Activated CD4-positive, alpha-beta T cell treated with anti-CD3 and anti-CD28 coated beads, Interleukin-2, amount 10 ng/mL, durations not matched to agents 24 days and 14 days (primary cell): ENCODE measurements at regions not wholly inside any gene's neighbourhood (a gene's known extent, or its start where the extent isn't known, plus 50 kb on each side); places are given as distances from the start of the nearest gene placed in this dataset.

ENCODE experiments used
- DNase-seq: peaks from one replicate; pipeline ENCODE4 v3.0.0; 2022
- H3K27ac Mint-ChIP-seq: one replicate; pipeline ENCODE4 v1.8.0; 2022; ENCODE audit warnings: mild to moderate bottlenecking, mixed read lengths
- H3K27me3 Mint-ChIP-seq: one replicate; pipeline ENCODE4 v1.8.0; 2022; ENCODE audit warnings: mixed read lengths
- H3K36me3 Mint-ChIP-seq: one replicate; pipeline ENCODE4 v1.8.0; 2022; ENCODE audit warnings: low read depth, mild to moderate bottlenecking, mixed read lengths
- H3K4me1 Mint-ChIP-seq: one replicate; pipeline ENCODE4 v1.8.0; 2021; ENCODE audit warnings: mixed read lengths
- H3K4me3 Mint-ChIP-seq: one replicate; pipeline ENCODE4 v1.8.0; 2022; ENCODE audit warnings: mild to moderate bottlenecking, moderate library complexity, mixed read lengths
- H3K9me3 Mint-ChIP-seq: one replicate; pipeline ENCODE4 v1.8.0; 2021; ENCODE audit warnings: mixed read lengths
- intact Hi-C: fragments of 100-400 bp; cut with micrococcal nuclease; formaldehyde crosslinking; loops from one replicate; pipeline ENCODE4 v1.15.1; 2023

GRCh38 chr12:60185060-60185459, 589.2 kb downstream of the SLC16A7 start:
- intact Hi-C loops: no loop called here
- Mint-ChIP-seq H3K27ac (no peak overlapping the region), H3K4me1 (no peaks in the 10 kb centered on the region), H3K27me3 (no peaks in the 10 kb centered on the region), H3K4me3 (no peak overlapping the region), H3K9me3 (no peaks in the 10 kb centered on the region), H3K36me3 (no peaks in the 10 kb centered on the region)
- DNase-seq: no peak

- H3K27me3 Mint-ChIP-seq: no peaks in the 10 kb centered on the region
- H3K4me3 Mint-ChIP-seq: no peak overlapping the region
- DNase-seq: no peak
- no peaks in the 10 kb centered on the region for H3K9me3 Mint-ChIP-seq
- H3K36me3 Mint-ChIP-seq: no peaks in the 10 kb centered on the region
- no peaks in the 10 kb centered on the region for H3K4me1 Mint-ChIP-seq
- intact Hi-C loops: no loop called here
- no peak overlapping the region for H3K27ac Mint-ChIP-seq
Observed at GRCh38 chr12:60191271-60191670, 595.4 kb downstream of the SLC16A7 start.

GRCh38 chr12:60191676-60192359, 596.0 kb downstream of the SLC16A7 start:
- Mint-ChIP-seq H3K9me3 (no peaks in the 10 kb centered on the region), H3K27ac (no peak overlapping the region), H3K4me1 (no peaks in the 10 kb centered on the region), H3K4me3 (no peak overlapping the region), H3K27me3 (no peaks in the 10 kb centered on the region), H3K36me3 (no peaks in the 10 kb centered on the region)
- no peak for DNase-seq
- intact Hi-C loops: no loop called here

GRCh38 chr12:60194678-60195077, 598.8 kb downstream of the SLC16A7 start:
- no peaks in the 10 kb centered on the region for H3K36me3 Mint-ChIP-seq
- intact Hi-C loops: no loop called here
- H3K27ac Mint-ChIP-seq: no peak overlapping the region
- no peaks in the 10 kb centered on the region for H3K27me3 Mint-ChIP-seq
- H3K9me3 Mint-ChIP-seq: no peaks in the 10 kb centered on the region
- no peak overlapping the region for H3K4me3 Mint-ChIP-seq
- no peak for DNase-seq
- H3K4me1 Mint-ChIP-seq: no peaks in the 10 kb centered on the region

- Mint-ChIP-seq H3K4me1 (no peaks in the 10 kb centered on the region), H3K4me3 (no peak overlapping the region), H3K27me3 (no peaks in the 10 kb centered on the region), H3K36me3 (no peaks in the 10 kb centered on the region), H3K27ac (no peak overlapping the region), H3K9me3 (no peaks in the 10 kb centered on the region)
- DNase-seq: no peak
- intact Hi-C loops: no loop called here
Observed at GRCh38 chr12:60195483-60195882, 599.7 kb downstream of the SLC16A7 start.

- Mint-ChIP-seq H3K4me3 (no peak overlapping the region), H3K36me3 (no peaks in the 10 kb centered on the region), H3K27me3 (no peaks in the 10 kb centered on the region), H3K9me3 (no peaks in the 10 kb centered on the region), H3K27ac (no peak overlapping the region), H3K4me1 (no peaks in the 10 kb centered on the region)
- intact Hi-C loops: no loop called here
- no peak for DNase-seq
Observed at GRCh38 chr12:60196366-60196765, 600.5 kb downstream of the SLC16A7 start.

GRCh38 chr12:60197589-60197988, 601.8 kb downstream of the SLC16A7 start:
- no peak for DNase-seq
- Mint-ChIP-seq H3K27me3 (no peaks in the 10 kb centered on the region), H3K27ac (no peak overlapping the region), H3K9me3 (no peaks in the 10 kb centered on the region), H3K4me3 (no peak overlapping the region), H3K36me3 (no peaks in the 10 kb centered on the region), H3K4me1 (no peaks in the 10 kb centered on the region)
- intact Hi-C loops: no loop called here

GRCh38 chr12:60201891-60202290, 606.1 kb downstream of the SLC16A7 start:
- intact Hi-C loops: no loop called here
- Mint-ChIP-seq H3K36me3 (no peaks in the 10 kb centered on the region), H3K27me3 (no peaks in the 10 kb centered on the region), H3K4me1 (no peaks in the 10 kb centered on the region), H3K4me3 (no peak overlapping the region), H3K27ac (no peak overlapping the region), H3K9me3 (no peaks in the 10 kb centered on the region)
- no peak for DNase-seq

GRCh38 chr12:60205500-60205899, 609.7 kb downstream of the SLC16A7 start:
- no peaks in the 10 kb centered on the region for H3K36me3 Mint-ChIP-seq
- no peak overlapping the region for H3K27ac Mint-ChIP-seq
- H3K4me3 Mint-ChIP-seq: no peak overlapping the region
- DNase-seq: no peak
- H3K9me3 Mint-ChIP-seq: no peaks in the 10 kb centered on the region
- intact Hi-C loops: no loop called here
- no peaks in the 10 kb centered on the region for H3K4me1 Mint-ChIP-seq
- no peaks in the 10 kb centered on the region for H3K27me3 Mint-ChIP-seq

- no peaks in the 10 kb centered on the region for H3K27me3 Mint-ChIP-seq
- no peaks in the 10 kb centered on the region for H3K9me3 Mint-ChIP-seq
- no peak overlapping the region for H3K27ac Mint-ChIP-seq
- DNase-seq: no peak
- H3K4me1 Mint-ChIP-seq: no peaks in the 10 kb centered on the region
- no peak overlapping the region for H3K4me3 Mint-ChIP-seq
- H3K36me3 Mint-ChIP-seq: no peaks in the 10 kb centered on the region
- intact Hi-C loops: no loop called here
Observed at GRCh38 chr12:60209521-60209920, 613.7 kb downstream of the SLC16A7 start.

GRCh38 chr12:60209933-60210332, 614.1 kb downstream of the SLC16A7 start:
- Mint-ChIP-seq H3K4me1 (no peaks in the 10 kb centered on the region), H3K27ac (no peak overlapping the region), H3K4me3 (no peak overlapping the region), H3K36me3 (no peaks in the 10 kb centered on the region), H3K9me3 (no peaks in the 10 kb centered on the region), H3K27me3 (no peaks in the 10 kb centered on the region)
- intact Hi-C loops: no loop called here
- no peak for DNase-seq

- no peaks in the 10 kb centered on the region for H3K36me3 Mint-ChIP-seq
- no peak overlapping the region for H3K27ac Mint-ChIP-seq
- no peak overlapping the region for H3K4me3 Mint-ChIP-seq
- no peaks in the 10 kb centered on the region for H3K9me3 Mint-ChIP-seq
- no peak for DNase-seq
- H3K4me1 Mint-ChIP-seq: no peaks in the 10 kb centered on the region
- intact Hi-C loops: no loop called here
- H3K27me3 Mint-ChIP-seq: no peaks in the 10 kb centered on the region
Observed at GRCh38 chr12:60210756-60211155, 614.9 kb downstream of the SLC16A7 start.

- DNase-seq: no peak
- no peak overlapping the region for H3K27ac Mint-ChIP-seq
Observed at GRCh38 chr12:60211244-60211643, 615.4 kb downstream of the SLC16A7 start.

GRCh38 chr12:60212159-60213000, 616.6 kb downstream of the SLC16A7 start:
- Mint-ChIP-seq H3K27ac (no peak overlapping the region), H3K9me3 (no peaks in the 10 kb centered on the region), H3K36me3 (no peaks in the 10 kb centered on the region), H3K4me3 (no peak overlapping the region), H3K27me3 (no peaks in the 10 kb centered on the region), H3K4me1 (no peaks in the 10 kb centered on the region)
- intact Hi-C loops: no loop called here
- DNase-seq: no peak

More at GRCh38 chr12:60211244-60211643, 615.4 kb downstream of the SLC16A7 start:
- intact Hi-C loops: no loop called here
- H3K36me3 Mint-ChIP-seq: no peaks in the 10 kb centered on the region
- no peak overlapping the region for H3K4me3 Mint-ChIP-seq
- no peaks in the 10 kb centered on the region for H3K4me1 Mint-ChIP-seq
- H3K27me3 Mint-ChIP-seq: no peaks in the 10 kb centered on the region
- no peaks in the 10 kb centered on the region for H3K9me3 Mint-ChIP-seq
